PC-9 (cell line): ENCODE measurements at regions not wholly inside any gene's neighbourhood (a gene's known extent, or its start where the extent isn't known, plus 50 kb on each side); places are given as distances from the start of the nearest gene placed in this dataset.

Source experiments
- EZH2 ChIP-seq: fragments of 200-600 bp; sonication (generic); IDR thresholded peaks from 2 replicates; pipeline ENCODE4 v1.8.0; 2017; ENCODE audit warnings: antibody characterized with exemption, low read depth
- TF ChIP-seq, protein P1 (sequence below): fragments of 200-600 bp; sonication (generic); conservative IDR thresholded peaks from 2 replicates; pipeline ENCODE4 v1.6.1; 2017; ENCODE audit warnings: mixed run types, antibody characterized with exemption, mild to moderate bottlenecking, moderate library complexity

GRCh38 chr18:44047585-44047984 is 633.1 kb upstream of the SETBP1 start:
- TF ChIP-seq, protein P1, sequence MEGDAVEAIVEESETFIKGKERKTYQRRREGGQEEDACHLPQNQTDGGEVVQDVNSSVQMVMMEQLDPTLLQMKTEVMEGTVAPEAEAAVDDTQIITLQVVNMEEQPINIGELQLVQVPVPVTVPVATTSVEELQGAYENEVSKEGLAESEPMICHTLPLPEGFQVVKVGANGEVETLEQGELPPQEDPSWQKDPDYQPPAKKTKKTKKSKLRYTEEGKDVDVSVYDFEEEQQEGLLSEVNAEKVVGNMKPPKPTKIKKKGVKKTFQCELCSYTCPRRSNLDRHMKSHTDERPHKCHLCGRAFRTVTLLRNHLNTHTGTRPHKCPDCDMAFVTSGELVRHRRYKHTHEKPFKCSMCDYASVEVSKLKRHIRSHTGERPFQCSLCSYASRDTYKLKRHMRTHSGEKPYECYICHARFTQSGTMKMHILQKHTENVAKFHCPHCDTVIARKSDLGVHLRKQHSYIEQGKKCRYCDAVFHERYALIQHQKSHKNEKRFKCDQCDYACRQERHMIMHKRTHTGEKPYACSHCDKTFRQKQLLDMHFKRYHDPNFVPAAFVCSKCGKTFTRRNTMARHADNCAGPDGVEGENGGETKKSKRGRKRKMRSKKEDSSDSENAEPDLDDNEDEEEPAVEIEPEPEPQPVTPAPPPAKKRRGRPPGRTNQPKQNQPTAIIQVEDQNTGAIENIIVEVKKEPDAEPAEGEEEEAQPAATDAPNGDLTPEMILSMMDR = no peak
- no peak for TF ChIP-seq EZH2
